ENCODE measurements at regions not wholly inside any gene's neighbourhood (a gene's known extent, or its start where the extent isn't known, plus 50 kb on each side); places are given as distances from the start of the nearest gene placed in this dataset.

DNA sequence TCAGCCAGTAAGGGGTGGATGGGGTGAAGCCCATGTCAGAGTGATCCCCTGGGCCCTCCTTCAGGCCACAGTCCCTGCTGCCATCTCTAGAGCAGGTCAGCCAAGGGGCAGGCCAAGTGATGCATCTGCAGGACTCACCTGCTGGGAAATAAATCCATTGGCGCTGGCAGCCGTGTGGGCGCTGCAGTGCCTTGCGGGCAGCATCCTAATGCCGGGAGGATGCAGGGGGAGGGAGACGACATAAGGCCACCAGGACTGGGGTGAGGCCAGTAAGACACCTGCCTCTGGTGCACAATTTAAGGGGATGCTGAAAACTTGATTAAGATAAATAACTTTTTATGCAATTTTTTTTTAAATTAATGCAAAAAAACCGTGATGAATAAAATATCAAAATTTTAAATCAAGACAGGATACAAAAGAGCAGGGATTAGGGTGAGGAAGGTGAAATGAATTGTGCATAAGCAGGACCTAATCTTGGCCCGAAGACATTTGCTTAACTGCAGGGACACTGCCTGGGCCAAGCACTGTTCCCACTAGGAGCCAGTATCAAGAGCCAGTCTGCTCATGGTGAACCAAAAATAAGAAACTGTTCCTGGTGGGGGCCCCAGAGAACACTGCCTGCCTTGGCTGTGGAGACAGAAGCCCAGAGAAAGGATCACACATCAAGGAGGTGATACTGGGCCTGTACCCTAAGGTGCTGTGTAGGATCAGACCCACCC, 67.5 kb upstream of the CPLX2 start:
- TF ChIP-seq, protein P1, sequence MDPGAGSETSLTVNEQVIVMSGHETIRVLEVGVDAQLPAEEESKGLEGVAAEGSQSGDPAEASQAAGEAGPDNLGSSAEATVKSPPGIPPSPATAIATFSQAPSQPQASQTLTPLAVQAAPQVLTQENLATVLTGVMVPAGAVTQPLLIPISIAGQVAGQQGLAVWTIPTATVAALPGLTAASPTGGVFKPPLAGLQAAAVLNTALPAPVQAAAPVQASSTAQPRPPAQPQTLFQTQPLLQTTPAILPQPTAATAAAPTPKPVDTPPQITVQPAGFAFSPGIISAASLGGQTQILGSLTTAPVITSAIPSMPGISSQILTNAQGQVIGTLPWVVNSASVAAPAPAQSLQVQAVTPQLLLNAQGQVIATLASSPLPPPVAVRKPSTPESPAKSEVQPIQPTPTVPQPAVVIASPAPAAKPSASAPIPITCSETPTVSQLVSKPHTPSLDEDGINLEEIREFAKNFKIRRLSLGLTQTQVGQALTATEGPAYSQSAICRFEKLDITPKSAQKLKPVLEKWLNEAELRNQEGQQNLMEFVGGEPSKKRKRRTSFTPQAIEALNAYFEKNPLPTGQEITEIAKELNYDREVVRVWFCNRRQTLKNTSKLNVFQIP (CRISPR knock-in tag; IDR thresholded peaks at IDR 0.05; ENCODE audit: borderline replicate concordance, low read depth): no peak
- TF ChIP-seq ARNTL (CRISPR knock-in tag; IDR thresholded peaks at IDR 0.05; ENCODE audit: borderline replicate concordance, low read depth) (no peak), ESRRG (CRISPR knock-in tag; IDR thresholded peaks at IDR 0.05) (no peak), ZNF70 (CRISPR knock-in tag; IDR thresholded peaks at IDR 0.05) (no peak), ZNF8 (CRISPR knock-in tag; IDR thresholded peaks at IDR 0.05) (no peak), ZNF565 (CRISPR knock-in tag; conservative IDR thresholded peaks at IDR 0.05; ENCODE audit: low read depth) (no peak), TSHZ2 (CRISPR knock-in tag; IDR thresholded peaks at IDR 0.05) (no peak), TOX (CRISPR knock-in tag; IDR thresholded peaks at IDR 0.05; ENCODE audit: borderline replicate concordance) (no peak), ISL1 (CRISPR knock-in tag; IDR thresholded peaks at IDR 0.05) (no peak), PATZ1 (CRISPR knock-in tag; IDR thresholded peaks at IDR 0.05; ENCODE audit: borderline replicate concordance) (no peak), PPARA (CRISPR knock-in tag; IDR thresholded peaks at IDR 0.05; ENCODE audit: borderline replicate concordance) (no peak), CSDC2 (CRISPR knock-in tag; IDR thresholded peaks at IDR 0.05) (no peak), BACH2 (CRISPR knock-in tag; IDR thresholded peaks at IDR 0.05; ENCODE audit: borderline replicate concordance) (no peak), ZFP30 (CRISPR knock-in tag; IDR thresholded peaks at IDR 0.05) (no peak), SNAI2 (CRISPR knock-in tag; IDR thresholded peaks at IDR 0.05) (no peak)
- TF ChIP-seq, protein P2, sequence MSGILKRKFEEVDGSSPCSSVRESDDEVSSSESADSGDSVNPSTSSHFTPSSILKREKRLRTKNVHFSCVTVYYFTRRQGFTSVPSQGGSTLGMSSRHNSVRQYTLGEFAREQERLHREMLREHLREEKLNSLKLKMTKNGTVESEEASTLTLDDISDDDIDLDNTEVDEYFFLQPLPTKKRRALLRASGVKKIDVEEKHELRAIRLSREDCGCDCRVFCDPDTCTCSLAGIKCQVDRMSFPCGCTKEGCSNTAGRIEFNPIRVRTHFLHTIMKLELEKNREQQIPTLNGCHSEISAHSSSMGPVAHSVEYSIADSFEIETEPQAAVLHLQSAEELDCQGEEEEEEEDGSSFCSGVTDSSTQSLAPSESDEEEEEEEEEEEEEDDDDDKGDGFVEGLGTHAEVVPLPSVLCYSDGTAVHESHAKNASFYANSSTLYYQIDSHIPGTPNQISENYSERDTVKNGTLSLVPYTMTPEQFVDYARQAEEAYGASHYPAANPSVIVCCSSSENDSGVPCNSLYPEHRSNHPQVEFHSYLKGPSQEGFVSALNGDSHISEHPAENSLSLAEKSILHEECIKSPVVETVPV (CRISPR knock-in tag; IDR thresholded peaks at IDR 0.05): no peak
- no peak for ATAC-seq

DNA sequence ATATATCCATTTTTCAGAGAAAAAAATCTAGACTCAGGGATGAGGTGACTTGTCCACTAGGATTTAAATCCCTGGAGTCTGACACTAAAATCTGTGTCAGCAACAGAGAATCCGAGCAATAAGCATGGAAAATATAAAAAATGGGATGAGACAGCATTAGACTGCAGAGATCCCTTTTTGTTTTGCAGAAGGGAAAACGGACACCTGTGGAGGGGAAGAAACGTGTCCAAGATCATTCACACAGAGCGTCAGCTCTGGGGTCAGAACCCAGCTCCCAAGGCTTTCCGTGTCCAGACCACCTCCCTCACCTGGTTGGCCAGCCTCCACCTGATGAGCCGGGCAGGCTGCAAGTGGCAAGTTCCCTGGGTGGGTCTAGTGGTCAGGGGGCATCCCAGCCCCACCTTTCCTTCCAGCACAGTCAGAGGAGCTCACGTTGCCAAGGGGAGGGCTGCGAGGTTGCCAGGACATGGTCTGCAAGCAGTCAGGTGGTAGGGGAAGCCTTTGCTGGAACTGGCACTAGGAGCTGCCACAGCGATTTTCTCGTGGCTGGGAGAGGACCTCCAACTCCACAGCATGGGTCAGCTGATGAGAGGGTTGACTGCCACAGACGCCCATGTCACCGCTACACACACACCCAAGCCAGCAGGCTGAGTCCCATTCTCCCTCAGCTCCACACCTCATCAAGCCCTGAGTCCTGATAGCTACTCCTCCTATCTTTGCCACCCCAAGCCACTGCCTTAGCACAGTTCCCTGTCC, 65.9 kb upstream of the CPLX2 start:
- ATAC-seq: no peak

DNA sequence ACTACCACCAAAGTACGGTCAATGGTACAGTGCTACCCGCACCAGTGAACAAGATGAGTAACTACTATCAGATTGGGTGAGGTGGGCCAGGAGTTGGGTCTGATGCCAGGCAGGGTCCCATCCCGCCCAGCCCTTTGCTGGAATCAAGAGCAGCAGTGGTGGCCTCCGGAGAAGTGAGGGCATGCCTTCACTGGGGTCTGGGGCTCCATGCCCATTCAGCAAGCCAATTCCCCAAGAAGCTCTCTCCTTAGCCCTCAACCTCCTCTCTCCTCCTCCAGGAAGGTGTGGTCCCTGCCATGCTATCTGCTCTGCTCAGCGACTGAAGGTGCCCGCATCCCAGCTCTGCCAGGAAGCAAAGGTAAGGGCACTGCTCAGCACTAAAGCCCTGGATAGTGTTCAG, 62.7 kb upstream of the CPLX2 start:
- no peak for ATAC-seq
- TF ChIP-seq ZNF70 (CRISPR knock-in tag; IDR thresholded peaks at IDR 0.05) (no peak), RARB (CRISPR knock-in tag; IDR thresholded peaks at IDR 0.05) (no peak), TSHZ2 (CRISPR knock-in tag; IDR thresholded peaks at IDR 0.05) (no peak), ZC3H10 (CRISPR knock-in tag; IDR thresholded peaks at IDR 0.05) (no peak), SNAI2 (CRISPR knock-in tag; IDR thresholded peaks at IDR 0.05) (no peak), OSR1 (CRISPR knock-in tag; IDR thresholded peaks at IDR 0.05) (no peak), ARNTL (CRISPR knock-in tag; IDR thresholded peaks at IDR 0.05; ENCODE audit: borderline replicate concordance, low read depth) (no peak), PATZ1 (CRISPR knock-in tag; IDR thresholded peaks at IDR 0.05; ENCODE audit: borderline replicate concordance) (no peak)
- TF ChIP-seq, protein P3, sequence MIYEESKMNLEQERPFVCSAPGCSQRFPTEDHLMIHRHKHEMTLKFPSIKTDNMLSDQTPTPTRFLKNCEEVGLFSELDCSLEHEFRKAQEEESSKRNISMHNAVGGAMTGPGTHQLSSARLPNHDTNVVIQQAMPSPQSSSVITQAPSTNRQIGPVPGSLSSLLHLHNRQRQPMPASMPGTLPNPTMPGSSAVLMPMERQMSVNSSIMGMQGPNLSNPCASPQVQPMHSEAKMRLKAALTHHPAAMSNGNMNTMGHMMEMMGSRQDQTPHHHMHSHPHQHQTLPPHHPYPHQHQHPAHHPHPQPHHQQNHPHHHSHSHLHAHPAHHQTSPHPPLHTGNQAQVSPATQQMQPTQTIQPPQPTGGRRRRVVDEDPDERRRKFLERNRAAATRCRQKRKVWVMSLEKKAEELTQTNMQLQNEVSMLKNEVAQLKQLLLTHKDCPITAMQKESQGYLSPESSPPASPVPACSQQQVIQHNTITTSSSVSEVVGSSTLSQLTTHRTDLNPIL (CRISPR knock-in tag; IDR thresholded peaks at IDR 0.05; ENCODE audit: low read depth): no peak
- TF ChIP-seq, protein P2 (CRISPR knock-in tag; IDR thresholded peaks at IDR 0.05): no peak

More for the DNA sequence above, 65.9 kb upstream of the CPLX2 start:
- TF ChIP-seq ESRRG (CRISPR knock-in tag; IDR thresholded peaks at IDR 0.05) (no peak), ZC3H10 (CRISPR knock-in tag; IDR thresholded peaks at IDR 0.05) (no peak)
